Common myeloid progenitor, CD34-positive (primary cell): ENCODE measurements at regions not wholly inside any gene's neighbourhood (a gene's known extent, or its start where the extent isn't known, plus 50 kb on each side); places are given as distances from the start of the nearest gene placed in this dataset.

Source experiments
- CTCF ChIA-PET: fragments of 350-600 bp; sonication (Branson Sonifier 250); formaldehyde crosslinking; loops from one replicate; lab custom pipeline; 2021; ENCODE audit warnings: antibody characterized with exemption; lab: Charles Lee
- POLR2A ChIA-PET: fragments of 350-600 bp; sonication (Branson Sonifier 250); formaldehyde crosslinking; loops from one replicate; lab custom pipeline; 2021; ENCODE audit warnings: antibody characterized with exemption; lab: Charles Lee
- DNase-seq, 3 donors: peaks; one replicate each; pipeline versions ENCODE4 v3.0.0 to v3.0.0-alpha.2; 2013
- H3K27ac ChIP-seq, 2 experiments: 1 replicate in 1 of 2; 2 replicates in 1 of 2; pipeline ENCODE4 v1.7.0; 2013; ENCODE audit warnings: inconsistent platforms in 2 of 2, low read length in 2 of 2, mild to moderate bottlenecking in 2 of 2, low read depth in 1 of 2, moderate library complexity in 1 of 2; ENCODE audit not compliant: severe bottlenecking in 2 of 2, insufficient read depth in 1 of 2, poor library complexity in 1 of 2
- H3K27me3 ChIP-seq, 5 experiments: replicated peaks in 2 of 5; 1 replicate in 3 of 5; 2 replicates in 2 of 5; pipeline versions ENCODE4 v1.6.1 to v1.7.0; 2013; ENCODE audit warnings: low read length in 4 of 5, mild to moderate bottlenecking in 2 of 5, moderate library complexity in 2 of 5, inconsistent platforms in 1 of 5; ENCODE audit not compliant: insufficient read depth in 5 of 5, control insufficient read depth in 4 of 5
- H3K36me3 ChIP-seq, 4 experiments: 1 replicate in 2 of 4; 2 replicates in 2 of 4; pipeline versions ENCODE4 v1.6.1 to v1.7.0; 2013; ENCODE audit warnings: low read length in 3 of 4, control low read depth in 1 of 4, mild to moderate bottlenecking in 1 of 4; ENCODE audit not compliant: control insufficient read depth in 4 of 4, insufficient read depth in 4 of 4
- H3K4me1 ChIP-seq, 4 experiments: 1 replicate in 3 of 4; 2 replicates in 1 of 4; pipeline versions ENCODE4 v1.6.1 to v1.7.1; 2013; ENCODE audit warnings: low read length in 3 of 4, mild to moderate bottlenecking in 3 of 4, control low read depth in 1 of 4, inconsistent platforms in 1 of 4, moderate library complexity in 1 of 4; ENCODE audit not compliant: control insufficient read depth in 4 of 4, insufficient read depth in 4 of 4; ENCODE audit errors: control extremely low read depth in 1 of 4
- H3K4me3 ChIP-seq, 7 experiments: 1 replicate in 4 of 7; 2 replicates in 3 of 7; pipeline versions ENCODE4 v1.5.1 to v1.7.0; 2013; ENCODE audit warnings: mild to moderate bottlenecking in 7 of 7, low read length in 6 of 7, moderate library complexity in 6 of 7, inconsistent platforms in 2 of 7, low read depth in 2 of 7, control low read depth in 1 of 7; ENCODE audit not compliant: insufficient read depth in 4 of 7, control insufficient read depth in 1 of 7; ENCODE audit errors: extremely low read depth in 1 of 7
- H3K9me3 ChIP-seq, 5 experiments: 1 replicate in 4 of 5; 2 replicates in 1 of 5; pipeline versions ENCODE4 v1.6.1 to v1.7.1; 2013; ENCODE audit warnings: low read length in 4 of 5, mild to moderate bottlenecking in 2 of 5, inconsistent platforms in 1 of 5, low read depth in 1 of 5, moderate library complexity in 1 of 5; ENCODE audit not compliant: control insufficient read depth in 4 of 5, insufficient read depth in 2 of 5; ENCODE audit errors: control extremely low read depth in 1 of 5
- WGBS: methylation state at CpG from one replicate; pipeline ENCODE4 v1.1.5; 2013; ENCODE audit not compliant: insufficient coverage; 5-methylcytosine and 5-hydroxymethylcytosine counted together

GRCh38 chr20:55031971-55032370 lies 556.6 kb downstream of the DOK5 start:
- Histone ChIP-seq H3K36me3 (no peaks in the 10 kb centered on the region), H3K27me3 (no peaks in the 10 kb centered on the region), H3K4me3 (no peak overlapping the region), H3K4me1 (no peaks in the 10 kb centered on the region), H3K27ac (no peak overlapping the region), H3K9me3 (no peaks in the 10 kb centered on the region)
- DNase-seq: no peak
- CTCF ChIA-PET: no interaction called here
- POLR2A ChIA-PET: no interaction called here

- H3K27me3 ChIP-seq: no peaks in the 10 kb centered on the region
- H3K9me3 ChIP-seq: no peaks in the 10 kb centered on the region
- H3K4me1 ChIP-seq: no peaks in the 10 kb centered on the region
- H3K27ac ChIP-seq: no peak overlapping the region
- ChIA-PET CTCF (no interaction called here), POLR2A (no interaction called here)
- no peaks in the 10 kb centered on the region for H3K36me3 ChIP-seq
- no peak overlapping the region for H3K4me3 ChIP-seq
- WGBS: 100% methylated on average over 2 of the region's 4 CpGs
- no peak for DNase-seq
These were observed 539.4 kb downstream of the DOK5 start for GRCh38 chr20:55014766-55015165.

DNA sequence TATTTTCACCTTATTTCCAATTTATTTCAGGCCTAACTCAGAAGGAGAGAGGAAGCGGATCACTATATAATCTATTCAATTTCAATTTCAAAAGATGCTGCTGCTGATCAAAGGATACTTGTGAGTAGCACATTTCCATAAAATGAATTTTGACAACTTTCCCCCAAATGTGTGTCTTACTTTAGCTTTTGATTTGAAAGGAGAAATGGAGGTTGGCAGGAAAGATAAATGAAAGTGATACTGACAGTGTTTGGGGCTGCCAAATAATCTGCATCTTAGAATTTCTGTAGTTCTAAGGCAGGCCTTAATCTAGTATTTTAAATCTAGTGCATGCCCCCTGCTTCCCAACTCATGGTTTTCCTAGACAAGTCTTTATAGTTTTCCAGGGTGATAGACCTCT lies 535.4 kb downstream of the DOK5 start:
- POLR2A ChIA-PET: no interaction called here
- Histone ChIP-seq H3K9me3 (no peaks in the 10 kb centered on the region), H3K27me3 (no peaks in the 10 kb centered on the region), H3K36me3 (no peaks in the 10 kb centered on the region), H3K4me3 (no peak overlapping the region), H3K4me1 (no peaks in the 10 kb centered on the region), H3K27ac (no peak overlapping the region)
- no CpG with 5 or more reads among the region's 1 CpG for WGBS
- DNase-seq: no peak
- CTCF ChIA-PET: no interaction called here

DNA sequence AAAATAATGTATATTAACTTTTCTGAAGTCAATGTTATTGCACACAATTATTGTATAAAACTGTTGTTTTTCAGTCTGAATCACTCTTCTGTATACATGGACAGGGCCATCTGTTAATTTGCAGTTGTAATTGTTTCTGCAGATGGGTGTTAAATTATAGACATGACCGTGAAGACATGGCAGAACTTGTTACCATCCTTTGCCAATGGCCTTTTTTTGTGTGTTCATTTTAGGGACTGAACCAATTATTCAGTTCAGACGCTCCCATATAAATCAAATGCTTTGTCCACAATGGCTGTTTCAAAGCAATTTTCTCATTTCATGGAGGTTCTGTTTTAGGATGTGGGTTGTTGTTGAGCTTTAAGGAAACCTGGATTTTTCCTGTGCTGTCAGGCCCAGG lies 533.7 kb downstream of the DOK5 start:
- no CpG with 5 or more reads among the region's 2 CpGs for WGBS
- H3K27ac ChIP-seq: no peak overlapping the region
- no peaks in the 10 kb centered on the region for H3K9me3 ChIP-seq
- ChIA-PET CTCF (no interaction called here), POLR2A (no interaction called here)
- no peak overlapping the region for H3K4me3 ChIP-seq
- no peaks in the 10 kb centered on the region for H3K27me3 ChIP-seq
- no peaks in the 10 kb centered on the region for H3K36me3 ChIP-seq
- no peaks in the 10 kb centered on the region for H3K4me1 ChIP-seq
- DNase-seq: no peak

DNA sequence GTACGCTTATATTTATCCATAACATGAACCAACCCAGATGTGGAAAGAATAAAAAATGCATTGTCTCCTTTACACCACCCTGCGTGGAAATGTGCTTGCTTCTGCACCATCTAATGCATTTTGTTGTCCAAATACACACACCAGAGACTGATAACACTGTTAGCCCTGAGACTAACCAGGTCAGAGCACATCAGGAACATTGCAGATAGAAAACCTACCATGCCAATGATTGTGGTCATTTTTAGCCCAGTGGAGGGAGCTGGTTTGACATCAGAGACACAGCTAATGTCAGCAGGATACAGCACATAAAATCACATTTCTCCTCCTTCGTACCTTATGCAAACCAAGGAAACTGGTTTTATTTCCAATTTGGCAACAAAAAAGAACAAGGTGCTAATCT lies 528.7 kb downstream of the DOK5 start:
- DNase-seq: no peak
- H3K4me3 ChIP-seq: no peak overlapping the region
- WGBS: 93% methylated on average over 2 of the region's 3 CpGs
- H3K27me3 ChIP-seq: no peaks in the 10 kb centered on the region
- H3K36me3 ChIP-seq: no peaks in the 10 kb centered on the region
- no peak overlapping the region for H3K27ac ChIP-seq
- H3K9me3 ChIP-seq: no peaks in the 10 kb centered on the region
- H3K4me1 ChIP-seq: no peaks in the 10 kb centered on the region
- ChIA-PET POLR2A (no interaction called here), CTCF (no interaction called here)

DNA sequence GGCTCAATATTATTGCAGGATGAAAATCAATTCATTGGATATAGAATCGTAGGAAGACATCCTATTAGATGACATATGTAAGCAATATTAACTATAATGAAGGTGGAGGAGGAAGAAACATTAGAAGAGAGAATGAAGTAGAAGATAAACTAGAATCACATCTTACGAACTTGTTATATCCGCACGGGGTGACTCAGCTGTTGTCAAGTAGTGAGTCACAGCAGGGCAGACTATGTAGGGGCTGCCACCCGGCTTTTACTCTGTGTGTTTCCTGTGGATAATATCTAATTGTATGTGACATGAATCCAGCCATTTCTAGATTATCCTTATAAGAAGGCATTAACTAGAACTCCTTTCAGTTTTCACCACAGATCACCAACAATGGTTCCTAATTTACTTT lies 520.2 kb downstream of the DOK5 start:
- H3K27ac ChIP-seq: no peak overlapping the region
- no peak for DNase-seq
- no peaks in the 10 kb centered on the region for H3K9me3 ChIP-seq
- no peaks in the 10 kb centered on the region for H3K27me3 ChIP-seq
- WGBS: 100% methylated on average over 3 of the region's 5 CpGs
- CTCF ChIA-PET: no interaction called here
- POLR2A ChIA-PET: no interaction called here
- H3K4me1 ChIP-seq: no peaks in the 10 kb centered on the region
- H3K4me3 ChIP-seq: no peak overlapping the region
- no peaks in the 10 kb centered on the region for H3K36me3 ChIP-seq

GRCh38 chr20:54995011-54995410 lies 519.6 kb downstream of the DOK5 start:
- Histone ChIP-seq H3K27ac (no peak overlapping the region), H3K4me3 (no peak overlapping the region), H3K36me3 (no peaks in the 10 kb centered on the region), H3K27me3 (no peaks in the 10 kb centered on the region), H3K9me3 (no peaks in the 10 kb centered on the region), H3K4me1 (no peaks in the 10 kb centered on the region)
- POLR2A ChIA-PET: no interaction called here
- CTCF ChIA-PET: no interaction called here
- DNase-seq: no peak
- 49% methylated on average over 4 of the region's 4 CpGs for WGBS
